ENCODE measurements at regions not wholly inside any gene's neighbourhood (a gene's known extent, or its start where the extent isn't known, plus 50 kb on each side); places are given as distances from the start of the nearest gene placed in this dataset.

GRCh38 chr5:88544136-88544645 is 275.5 kb upstream of the TMEM161B start:
- H3K36me3 Mint-ChIP-seq (ENCODE audit: low read depth) = no peaks in the 10 kb centered on the region
- no peaks in the 10 kb centered on the region for H3K9me3 Mint-ChIP-seq
- no peak overlapping the region for H3K4me3 Mint-ChIP-seq
- Histone ChIP-seq H2AFZ (no peak overlapping the region), H3K79me2 (replicated peaks; ENCODE audit: insufficient read depth) (no peaks in the 10 kb centered on the region), H4K20me1 (replicated peaks; ENCODE audit: insufficient read depth) (no peaks in the 10 kb centered on the region), H3K27me3 (ENCODE audit: insufficient read depth) (no peaks in the 10 kb centered on the region), H3F3A (replicated peaks; ENCODE audit: low read depth) (no peaks in the 10 kb centered on the region), H3K9me2 (ENCODE audit: insufficient read depth) (no peaks in the 10 kb centered on the region), H3K4me3 (no peak overlapping the region), H3K4me1 (ENCODE audit: insufficient read depth) (peaks cover 13% of the 10 kb centered on the region), H3K27ac (ENCODE audit: low read depth) (no peak overlapping the region), H3K4me2 (no peak overlapping the region), H3K36me3 (ENCODE audit: insufficient read depth) (no peaks in the 10 kb centered on the region)
- ATAC-seq = no peak
- H3K27ac Mint-ChIP-seq = no peak overlapping the region
- TF ChIP-seq, protein P1, sequence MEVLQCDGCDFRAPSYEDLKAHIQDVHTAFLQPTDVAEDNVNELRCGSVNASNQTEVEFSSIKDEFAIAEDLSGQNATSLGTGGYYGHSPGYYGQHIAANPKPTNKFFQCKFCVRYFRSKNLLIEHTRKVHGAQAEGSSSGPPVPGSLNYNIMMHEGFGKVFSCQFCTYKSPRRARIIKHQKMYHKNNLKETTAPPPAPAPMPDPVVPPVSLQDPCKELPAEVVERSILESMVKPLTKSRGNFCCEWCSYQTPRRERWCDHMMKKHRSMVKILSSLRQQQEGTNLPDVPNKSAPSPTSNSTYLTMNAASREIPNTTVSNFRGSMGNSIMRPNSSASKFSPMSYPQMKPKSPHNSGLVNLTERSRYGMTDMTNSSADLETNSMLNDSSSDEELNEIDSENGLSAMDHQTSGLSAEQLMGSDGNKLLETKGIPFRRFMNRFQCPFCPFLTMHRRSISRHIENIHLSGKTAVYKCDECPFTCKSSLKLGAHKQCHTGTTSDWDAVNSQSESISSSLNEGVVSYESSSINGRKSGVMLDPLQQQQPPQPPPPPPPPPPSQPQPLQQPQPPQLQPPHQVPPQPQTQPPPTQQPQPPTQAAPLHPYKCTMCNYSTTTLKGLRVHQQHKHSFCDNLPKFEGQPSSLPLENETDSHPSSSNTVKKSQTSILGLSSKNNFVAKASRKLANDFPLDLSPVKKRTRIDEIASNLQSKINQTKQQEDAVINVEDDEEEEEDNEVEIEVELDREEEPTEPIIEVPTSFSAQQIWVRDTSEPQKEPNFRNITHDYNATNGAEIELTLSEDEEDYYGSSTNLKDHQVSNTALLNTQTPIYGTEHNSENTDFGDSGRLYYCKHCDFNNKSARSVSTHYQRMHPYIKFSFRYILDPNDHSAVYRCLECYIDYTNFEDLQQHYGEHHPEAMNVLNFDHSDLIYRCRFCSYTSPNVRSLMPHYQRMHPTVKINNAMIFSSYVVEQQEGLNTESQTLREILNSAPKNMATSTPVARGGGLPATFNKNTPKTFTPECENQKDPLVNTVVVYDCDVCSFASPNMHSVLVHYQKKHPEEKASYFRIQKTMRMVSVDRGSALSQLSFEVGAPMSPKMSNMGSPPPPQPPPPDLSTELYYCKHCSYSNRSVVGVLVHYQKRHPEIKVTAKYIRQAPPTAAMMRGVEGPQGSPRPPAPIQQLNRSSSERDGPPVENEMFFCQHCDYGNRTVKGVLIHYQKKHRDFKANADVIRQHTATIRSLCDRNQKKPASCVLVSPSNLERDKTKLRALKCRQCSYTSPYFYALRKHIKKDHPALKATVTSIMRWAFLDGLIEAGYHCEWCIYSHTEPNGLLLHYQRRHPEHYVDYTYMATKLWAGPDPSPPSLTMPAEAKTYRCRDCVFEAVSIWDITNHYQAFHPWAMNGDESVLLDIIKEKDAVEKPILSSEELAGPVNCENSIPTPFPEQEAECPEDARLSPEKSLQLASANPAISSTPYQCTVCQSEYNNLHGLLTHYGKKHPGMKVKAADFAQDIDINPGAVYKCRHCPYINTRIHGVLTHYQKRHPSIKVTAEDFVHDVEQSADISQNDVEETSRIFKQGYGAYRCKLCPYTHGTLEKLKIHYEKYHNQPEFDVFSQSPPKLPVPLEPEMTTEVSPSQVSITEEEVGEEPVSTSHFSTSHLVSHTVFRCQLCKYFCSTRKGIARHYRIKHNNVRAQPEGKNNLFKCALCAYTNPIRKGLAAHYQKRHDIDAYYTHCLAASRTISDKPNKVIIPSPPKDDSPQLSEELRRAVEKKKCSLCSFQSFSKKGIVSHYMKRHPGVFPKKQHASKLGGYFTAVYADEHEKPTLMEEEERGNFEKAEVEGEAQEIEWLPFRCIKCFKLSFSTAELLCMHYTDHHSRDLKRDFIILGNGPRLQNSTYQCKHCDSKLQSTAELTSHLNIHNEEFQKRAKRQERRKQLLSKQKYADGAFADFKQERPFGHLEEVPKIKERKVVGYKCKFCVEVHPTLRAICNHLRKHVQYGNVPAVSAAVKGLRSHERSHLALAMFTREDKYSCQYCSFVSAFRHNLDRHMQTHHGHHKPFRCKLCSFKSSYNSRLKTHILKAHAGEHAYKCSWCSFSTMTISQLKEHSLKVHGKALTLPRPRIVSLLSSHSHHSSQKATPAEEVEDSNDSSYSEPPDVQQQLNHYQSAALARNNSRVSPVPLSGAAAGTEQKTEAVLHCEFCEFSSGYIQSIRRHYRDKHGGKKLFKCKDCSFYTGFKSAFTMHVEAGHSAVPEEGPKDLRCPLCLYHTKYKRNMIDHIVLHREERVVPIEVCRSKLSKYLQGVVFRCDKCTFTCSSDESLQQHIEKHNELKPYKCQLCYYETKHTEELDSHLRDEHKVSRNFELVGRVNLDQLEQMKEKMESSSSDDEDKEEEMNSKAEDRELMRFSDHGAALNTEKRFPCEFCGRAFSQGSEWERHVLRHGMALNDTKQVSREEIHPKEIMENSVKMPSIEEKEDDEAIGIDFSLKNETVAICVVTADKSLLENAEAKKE (CRISPR knock-in tag; IDR thresholded peaks at IDR 0.05) = no peak
- TF ChIP-seq CTCF (conservative IDR thresholded peaks at IDR 0.05; ENCODE audit: low read depth in 2 of 2) = no peak
- no peak for TF ChIP-seq POLR2AphosphoS5 (IDR thresholded peaks at IDR 0.05; ENCODE audit: low read depth)
- no peak for TF ChIP-seq EZH2 (IDR thresholded peaks at IDR 0.05; ENCODE audit: low read depth, unreplicated experiment)
- TF ChIP-seq STAT1 (IDR thresholded peaks at IDR 0.05; ENCODE audit: unreplicated experiment) = no peak
- TF ChIP-seq, protein P2, sequence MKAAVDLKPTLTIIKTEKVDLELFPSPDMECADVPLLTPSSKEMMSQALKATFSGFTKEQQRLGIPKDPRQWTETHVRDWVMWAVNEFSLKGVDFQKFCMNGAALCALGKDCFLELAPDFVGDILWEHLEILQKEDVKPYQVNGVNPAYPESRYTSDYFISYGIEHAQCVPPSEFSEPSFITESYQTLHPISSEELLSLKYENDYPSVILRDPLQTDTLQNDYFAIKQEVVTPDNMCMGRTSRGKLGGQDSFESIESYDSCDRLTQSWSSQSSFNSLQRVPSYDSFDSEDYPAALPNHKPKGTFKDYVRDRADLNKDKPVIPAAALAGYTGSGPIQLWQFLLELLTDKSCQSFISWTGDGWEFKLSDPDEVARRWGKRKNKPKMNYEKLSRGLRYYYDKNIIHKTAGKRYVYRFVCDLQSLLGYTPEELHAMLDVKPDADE (IDR thresholded peaks at IDR 0.05) = no peak
- TF ChIP-seq CREB1 (CRISPR knock-in tag; IDR thresholded peaks at IDR 0.05; ENCODE audit: low read depth) = no peak
- TF ChIP-seq EZH2phosphoT487 (IDR thresholded peaks at IDR 0.05; ENCODE audit: unreplicated experiment) = no peak
- TF ChIP-seq ZNF331 (CRISPR knock-in tag; IDR thresholded peaks at IDR 0.05; ENCODE audit: low read depth) = no peak
- TF ChIP-seq, protein P3, sequence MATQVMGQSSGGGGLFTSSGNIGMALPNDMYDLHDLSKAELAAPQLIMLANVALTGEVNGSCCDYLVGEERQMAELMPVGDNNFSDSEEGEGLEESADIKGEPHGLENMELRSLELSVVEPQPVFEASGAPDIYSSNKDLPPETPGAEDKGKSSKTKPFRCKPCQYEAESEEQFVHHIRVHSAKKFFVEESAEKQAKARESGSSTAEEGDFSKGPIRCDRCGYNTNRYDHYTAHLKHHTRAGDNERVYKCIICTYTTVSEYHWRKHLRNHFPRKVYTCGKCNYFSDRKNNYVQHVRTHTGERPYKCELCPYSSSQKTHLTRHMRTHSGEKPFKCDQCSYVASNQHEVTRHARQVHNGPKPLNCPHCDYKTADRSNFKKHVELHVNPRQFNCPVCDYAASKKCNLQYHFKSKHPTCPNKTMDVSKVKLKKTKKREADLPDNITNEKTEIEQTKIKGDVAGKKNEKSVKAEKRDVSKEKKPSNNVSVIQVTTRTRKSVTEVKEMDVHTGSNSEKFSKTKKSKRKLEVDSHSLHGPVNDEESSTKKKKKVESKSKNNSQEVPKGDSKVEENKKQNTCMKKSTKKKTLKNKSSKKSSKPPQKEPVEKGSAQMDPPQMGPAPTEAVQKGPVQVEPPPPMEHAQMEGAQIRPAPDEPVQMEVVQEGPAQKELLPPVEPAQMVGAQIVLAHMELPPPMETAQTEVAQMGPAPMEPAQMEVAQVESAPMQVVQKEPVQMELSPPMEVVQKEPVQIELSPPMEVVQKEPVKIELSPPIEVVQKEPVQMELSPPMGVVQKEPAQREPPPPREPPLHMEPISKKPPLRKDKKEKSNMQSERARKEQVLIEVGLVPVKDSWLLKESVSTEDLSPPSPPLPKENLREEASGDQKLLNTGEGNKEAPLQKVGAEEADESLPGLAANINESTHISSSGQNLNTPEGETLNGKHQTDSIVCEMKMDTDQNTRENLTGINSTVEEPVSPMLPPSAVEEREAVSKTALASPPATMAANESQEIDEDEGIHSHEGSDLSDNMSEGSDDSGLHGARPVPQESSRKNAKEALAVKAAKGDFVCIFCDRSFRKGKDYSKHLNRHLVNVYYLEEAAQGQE (IDR thresholded peaks at IDR 0.05; ENCODE audit: unreplicated experiment) = no peak
- no peak for TF ChIP-seq ZNF114 (CRISPR knock-in tag; IDR thresholded peaks at IDR 0.05)
- TF ChIP-seq NANOG (IDR thresholded peaks at IDR 0.05; ENCODE audit: borderline replicate concordance) = no peak
- TF ChIP-seq JUNB (IDR thresholded peaks at IDR 0.05; ENCODE audit: unreplicated experiment) = no peak
- DNase-seq (ENCODE audit: low spot score) = no peak
- H3K27me3 Mint-ChIP-seq (ENCODE audit: insufficient read depth, low read depth, poor library complexity) = peaks cover 2% of the 10 kb centered on the region
- H3K4me1 Mint-ChIP-seq = peaks cover 19% of the 10 kb centered on the region; the same call in 2 of the 3 replicates

Data from GM23338 (cell line).